NT2/D1 (cell line): ENCODE measurements at regions not wholly inside any gene's neighbourhood (a gene's known extent, or its start where the extent isn't known, plus 50 kb on each side); places are given as distances from the start of the nearest gene placed in this dataset.

Experiments used
- SUZ12 ChIP-seq: IDR thresholded peaks from 2 replicates; pipeline ENCODE4 v1.6.1; 2011; ENCODE audit not compliant: insufficient read length, insufficient read depth; ENCODE audit errors: extremely low read depth
- ZNF274 ChIP-seq: IDR thresholded peaks from 2 replicates; pipeline ENCODE4 v1.6.1; 2011; ENCODE audit warnings: mild to moderate bottlenecking, low read depth, low read length

DNA sequence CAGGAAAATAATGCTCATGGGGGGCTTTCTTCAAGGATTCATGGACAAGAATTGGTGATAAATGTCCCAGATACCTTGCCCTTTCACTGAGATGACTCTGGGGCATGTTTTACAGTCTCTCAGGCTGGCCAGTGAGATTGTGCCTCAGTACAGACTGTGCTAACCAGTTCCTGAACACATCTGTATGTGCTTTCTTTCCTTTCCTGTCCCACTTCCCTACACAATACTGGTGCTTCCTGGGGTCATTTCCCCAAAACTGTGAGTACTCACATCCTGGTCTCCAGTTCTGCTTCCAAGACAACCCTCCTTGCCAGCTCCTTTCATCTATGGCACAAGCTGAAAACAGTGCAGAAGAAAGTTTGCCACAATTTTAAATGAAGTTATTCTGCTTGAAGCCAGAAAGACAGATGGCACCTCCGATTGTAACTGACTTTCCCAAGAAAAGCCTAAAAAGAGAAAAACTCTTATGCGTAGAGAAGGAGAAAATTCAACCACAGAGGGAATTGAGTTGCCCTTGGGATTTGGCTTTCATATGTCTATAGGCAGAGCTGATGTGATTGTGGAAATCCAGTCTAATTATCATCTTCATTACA, 134.7 kb downstream of the DRD1 start:
- TF ChIP-seq ZNF274 (no peak), SUZ12 (no peak)
